ENCODE measurements at regions not wholly inside any gene's neighbourhood (a gene's known extent, or its start where the extent isn't known, plus 50 kb on each side); places are given as distances from the start of the nearest gene placed in this dataset.

DNA sequence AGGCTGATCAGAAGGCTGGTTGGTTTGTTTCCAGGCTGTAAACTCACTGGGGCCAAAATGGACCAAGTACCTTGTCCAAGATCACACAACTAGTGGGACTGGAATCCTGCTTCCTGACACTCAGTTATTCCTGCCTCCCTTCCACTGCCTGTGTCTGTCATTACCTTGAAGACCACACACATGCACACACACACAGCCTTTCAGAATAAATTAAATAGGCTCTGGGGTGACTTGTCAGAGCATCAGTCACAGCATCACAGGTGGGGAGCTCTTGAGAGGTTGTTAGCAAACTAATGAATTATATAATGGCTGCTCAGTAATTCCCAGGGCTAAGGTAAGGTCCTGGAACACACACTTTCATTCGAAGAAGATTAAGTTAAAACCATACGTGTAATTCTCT, 231.8 kb downstream of the UACA start:
- Histone ChIP-seq H3K4me3 (no peak overlapping the region), H4K20me1 (ENCODE audit: control insufficient read depth, insufficient read depth) (no peaks in the 10 kb centered on the region), H3K79me2 (ENCODE audit: control insufficient read depth, insufficient read depth, low read length) (no peaks in the 10 kb centered on the region), H3K27ac (ENCODE audit: control insufficient read depth, insufficient read depth) (no peak overlapping the region), H3K9me3 (replicated peaks; ENCODE audit: control insufficient read depth, insufficient read depth, low read length) (peaks cover 3% of the 10 kb centered on the region; the same call in 2 of the 3 replicates), H3K9ac (ENCODE audit: control insufficient read depth, insufficient read depth, low read length) (no peak overlapping the region), H3K4me2 (ENCODE audit: control insufficient read depth, insufficient read depth) (no peak overlapping the region), H2AFZ (ENCODE audit: control insufficient read depth, low read depth, low read length) (no peak overlapping the region), H3K4me1 (ENCODE audit: control insufficient read depth, insufficient read depth, low read length) (peaks cover 19% of the 10 kb centered on the region), H3K27me3 (replicated peaks in 1 of 2; ENCODE audit: control insufficient read depth in 2 of 2, insufficient read depth in 2 of 2, low read length in 1 of 2) (no peaks in the 10 kb centered on the region), H3K36me3 (ENCODE audit: control insufficient read depth in 2 of 2, insufficient read depth in 2 of 2, low read length in 1 of 2) (no peaks in the 10 kb centered on the region)
- in situ Hi-C loops (cut with MboI), result no loop called here
- BruUV-seq (replicated peaks), result no TSS peak
- SMC1A ChIA-PET (ENCODE audit: uncharacterized antibody, unreplicated experiment), result no interaction called here
- RAD21 ChIA-PET (ENCODE audit: unreplicated experiment), result no interaction called here
- no peak for FAIRE-seq
- CTCF ChIA-PET, result no interaction called here
- POLR2A ChIA-PET, result no interaction called here
- intact Hi-C loops (cut with micrococcal nuclease; ENCODE audit: unreplicated experiment), result no loop called here
- no peak for DNase-seq (ENCODE audit: low read depth, low spot score)
- 89% methylated on average over 2 of the region's 2 CpGs for WGBS (ENCODE audit: insufficient coverage, insufficient replicate concordance, low lambda C conversion rate, missing lambda C conversion rate)
- TF ChIP-seq SUZ12 (IDR thresholded peaks at IDR 0.05; ENCODE audit: unreplicated experiment) (no peak), MEF2A (IDR thresholded peaks at IDR 0.05; ENCODE audit: insufficient read depth, low read depth, low read length) (no peak), RCOR1 (conservative IDR thresholded peaks at IDR 0.05; ENCODE audit: low read depth, low read length) (no peak), DPF2 (IDR thresholded peaks at IDR 0.05) (no peak), HDGF (IDR thresholded peaks at IDR 0.05) (no peak), ATF7 (IDR thresholded peaks at IDR 0.05; ENCODE audit: low read depth) (no peak), SKIL (IDR thresholded peaks at IDR 0.05; ENCODE audit: low read depth, poor library complexity, severe bottlenecking) (no peak), RFX5 (IDR thresholded peaks at IDR 0.05; ENCODE audit: low read depth, low read length) (no peak), CBFB (IDR thresholded peaks at IDR 0.05; ENCODE audit: low read depth) (no peak), FOS (IDR thresholded peaks at IDR 0.05; ENCODE audit: borderline replicate concordance, extremely low read depth, insufficient read length) (no peak), E4F1 (IDR thresholded peaks at IDR 0.05; ENCODE audit: borderline replicate concordance, partially characterized antibody) (no peak), JUND (IDR thresholded peaks at IDR 0.05; ENCODE audit: low read depth, low read length) (no peak), ZSCAN29 (IDR thresholded peaks at IDR 0.05) (no peak), TARDBP (IDR thresholded peaks at IDR 0.05; ENCODE audit: borderline replicate concordance) (no peak), SREBF1 (IDR thresholded peaks at IDR 0.05; ENCODE audit: low read length) (no peak), ZBTB4 (CRISPR knock-in tag; IDR thresholded peaks at IDR 0.05) (no peak), RB1 (IDR thresholded peaks at IDR 0.05; ENCODE audit: borderline replicate concordance) (no peak)
- TF ChIP-seq, protein P1, sequence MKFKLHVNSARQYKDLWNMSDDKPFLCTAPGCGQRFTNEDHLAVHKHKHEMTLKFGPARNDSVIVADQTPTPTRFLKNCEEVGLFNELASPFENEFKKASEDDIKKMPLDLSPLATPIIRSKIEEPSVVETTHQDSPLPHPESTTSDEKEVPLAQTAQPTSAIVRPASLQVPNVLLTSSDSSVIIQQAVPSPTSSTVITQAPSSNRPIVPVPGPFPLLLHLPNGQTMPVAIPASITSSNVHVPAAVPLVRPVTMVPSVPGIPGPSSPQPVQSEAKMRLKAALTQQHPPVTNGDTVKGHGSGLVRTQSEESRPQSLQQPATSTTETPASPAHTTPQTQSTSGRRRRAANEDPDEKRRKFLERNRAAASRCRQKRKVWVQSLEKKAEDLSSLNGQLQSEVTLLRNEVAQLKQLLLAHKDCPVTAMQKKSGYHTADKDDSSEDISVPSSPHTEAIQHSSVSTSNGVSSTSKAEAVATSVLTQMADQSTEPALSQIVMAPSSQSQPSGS (IDR thresholded peaks at IDR 0.05; ENCODE audit: low read length), result no peak
- no peak for ATAC-seq
